Skeletal muscle cell (primary cell): ENCODE measurements at regions not wholly inside any gene's neighbourhood (a gene's known extent, or its start where the extent isn't known, plus 50 kb on each side); places are given as distances from the start of the nearest gene placed in this dataset.

ENCODE experiments used
- DNase-seq: peaks from one replicate; pipeline ENCODE4 v3.0.0-alpha.2; 2010; ENCODE audit warnings: low read depth
- H3K4me3 ChIP-seq: 2 replicates; pipeline ENCODE4 v1.5.1; 2011; ENCODE audit warnings: low read depth, mild to moderate bottlenecking, control low read depth, low read length, moderate library complexity

GRCh38 chr2:60603533-60604190 lies 50.2 kb upstream of the BCL11A start:
- no peak overlapping the region for H3K4me3 ChIP-seq
- no peak for DNase-seq

GRCh38 chr2:60604486-60605064 lies 51.1 kb upstream of the BCL11A start:
- DNase-seq, result no peak

DNA sequence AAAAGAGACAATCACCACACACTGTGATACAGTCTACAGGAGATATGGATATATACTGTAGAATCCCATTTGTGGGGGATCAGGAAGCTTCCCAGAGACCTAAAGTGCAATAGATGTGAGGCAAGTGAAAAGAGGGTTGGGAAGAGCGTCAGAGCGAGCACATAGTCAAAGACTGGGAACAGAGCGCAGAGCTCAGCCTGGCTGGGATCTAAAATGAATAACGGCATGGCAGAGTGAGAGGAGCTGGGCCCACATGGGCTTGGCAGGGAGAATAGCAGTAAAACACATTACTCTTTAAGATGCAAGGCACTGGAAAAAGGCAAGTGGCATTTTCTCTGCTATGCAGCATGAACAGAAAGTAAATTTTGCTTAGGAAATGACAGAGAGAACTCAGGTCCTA lies 52.4 kb upstream of the BCL11A start:
- no peak for DNase-seq
- no peak overlapping the region for H3K4me3 ChIP-seq

More at GRCh38 chr2:60604486-60605064, 51.1 kb upstream of the BCL11A start:
- H3K4me3 ChIP-seq, result no peak overlapping the region

- no peak overlapping the region for H3K4me3 ChIP-seq
- no peak for DNase-seq
Measured at GRCh38 chr2:60608679-60609078, 55.2 kb upstream of the BCL11A start.

- no peak for DNase-seq
- no peak overlapping the region for H3K4me3 ChIP-seq
Measured at GRCh38 chr2:60612033-60612432, 58.6 kb upstream of the BCL11A start.

- H3K4me3 ChIP-seq, result no peak overlapping the region
- DNase-seq, result no peak
Measured at GRCh38 chr2:60614319-60614718, 60.9 kb upstream of the BCL11A start.

- H3K4me3 ChIP-seq, result no peak overlapping the region
- DNase-seq, result no peak
Measured at GRCh38 chr2:60621688-60622429, 68.4 kb upstream of the BCL11A start.

DNA sequence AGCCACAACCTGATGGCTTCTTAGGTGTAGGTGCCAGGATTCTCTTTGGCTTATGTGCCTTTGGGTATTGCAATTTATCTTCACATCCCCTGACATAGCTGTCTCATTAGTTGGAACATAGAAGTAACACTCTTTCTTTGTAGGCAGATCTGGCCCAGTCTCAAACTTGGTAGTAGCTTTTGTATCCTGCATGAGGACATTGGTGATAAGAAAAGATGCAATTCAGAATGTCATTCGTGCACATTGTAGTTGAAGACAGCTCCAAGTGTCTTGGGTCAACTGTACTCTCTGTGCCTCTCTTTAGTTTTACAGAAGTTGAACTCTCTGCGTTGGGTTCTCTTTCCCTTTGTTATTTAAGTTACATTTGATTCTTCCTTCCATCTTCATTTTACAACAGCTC lies 69.6 kb upstream of the BCL11A start:
- no peak overlapping the region for H3K4me3 ChIP-seq
- DNase-seq, result no peak

GRCh38 chr2:60627412-60627811 lies 74.0 kb upstream of the BCL11A start:
- H3K4me3 ChIP-seq, result no peak overlapping the region
- no peak for DNase-seq

DNA sequence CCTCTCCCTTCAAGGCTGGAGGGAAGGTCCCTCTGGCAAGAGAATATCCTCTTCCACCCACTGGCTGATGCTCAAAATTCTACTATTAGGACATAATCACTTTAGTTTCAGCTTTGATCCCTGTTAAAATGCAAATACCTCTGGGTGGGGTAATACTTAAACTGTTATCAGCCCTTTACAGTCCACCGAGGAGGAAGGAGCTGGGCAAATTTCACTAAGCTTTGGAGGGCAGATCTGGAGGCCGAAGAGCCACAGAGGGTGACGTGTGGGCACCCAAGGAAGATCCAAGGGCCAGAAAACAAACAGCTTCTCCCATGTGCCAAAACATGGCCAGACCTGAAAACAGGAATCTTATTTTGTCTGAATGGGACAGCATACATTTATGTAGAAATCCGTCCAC lies 74.6 kb upstream of the BCL11A start:
- no peak for DNase-seq
- no peak overlapping the region for H3K4me3 ChIP-seq

GRCh38 chr2:60628615-60629304 lies 75.3 kb upstream of the BCL11A start:
- DNase-seq, result no peak
- H3K4me3 ChIP-seq, result no peak overlapping the region

GRCh38 chr2:60629305-60629662 lies 75.8 kb upstream of the BCL11A start:
- DNase-seq, result no peak
- H3K4me3 ChIP-seq, result no peak overlapping the region

- no peak for DNase-seq
- H3K4me3 ChIP-seq, result no peak overlapping the region
Measured at GRCh38 chr2:60629801-60630385, 76.4 kb upstream of the BCL11A start.

- H3K4me3 ChIP-seq, result no peak overlapping the region
- DNase-seq, result no peak
Measured at GRCh38 chr2:60633615-60634014, 80.2 kb upstream of the BCL11A start.

GRCh38 chr2:60634438-60634837 lies 81.0 kb upstream of the BCL11A start:
- DNase-seq, result peak; percentile 9
- no peak overlapping the region for H3K4me3 ChIP-seq

DNA sequence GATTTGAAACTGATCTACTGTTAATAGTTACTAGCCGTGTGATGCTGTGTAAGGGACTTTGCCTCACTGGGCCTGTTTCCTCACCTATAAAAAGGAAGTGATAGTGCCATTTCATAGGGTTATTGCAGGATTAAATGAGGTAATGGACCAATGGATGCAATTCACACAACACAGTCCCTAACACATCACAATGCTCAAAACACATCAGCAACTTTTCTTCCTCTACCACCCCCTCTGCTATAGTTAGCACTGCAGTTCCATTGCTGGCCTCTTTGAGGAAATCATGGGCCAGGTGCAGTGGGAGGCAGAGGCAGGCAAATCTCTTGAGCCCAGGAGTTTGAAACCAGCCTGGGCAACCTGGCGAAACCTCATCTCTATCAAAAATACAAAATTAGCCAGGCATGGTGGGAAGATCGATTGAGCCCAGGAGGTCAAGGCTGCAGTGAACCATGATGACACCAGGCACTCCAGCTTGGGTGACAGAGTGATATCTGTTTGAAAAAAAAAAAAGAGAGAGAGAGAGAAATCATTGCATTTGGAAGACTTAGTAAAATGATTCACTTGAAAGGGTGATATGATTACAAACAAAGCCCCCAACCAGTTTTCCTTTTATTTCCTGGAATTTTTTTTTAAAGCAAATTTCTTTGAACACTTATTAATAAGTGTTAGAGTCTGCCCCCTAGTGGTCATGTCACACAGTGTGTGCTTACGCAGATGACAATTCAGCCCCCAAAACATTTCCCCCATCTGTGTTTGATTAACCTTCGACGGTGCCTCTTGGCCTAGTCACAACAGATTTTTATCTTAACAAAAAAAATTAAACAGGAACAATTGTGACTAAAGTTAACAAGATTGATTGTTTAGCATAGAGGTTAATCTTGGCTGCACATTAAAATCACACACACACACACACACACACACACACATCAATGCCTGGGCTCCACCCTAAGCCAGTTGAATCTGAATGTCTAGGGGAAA lies 88.6 kb upstream of the BCL11A start:
- DNase-seq, result peak; percentile 4
- no peak overlapping the region for H3K4me3 ChIP-seq

GRCh38 chr2:60643747-60644146 lies 90.3 kb upstream of the BCL11A start:
- no peak overlapping the region for H3K4me3 ChIP-seq
- no peak for DNase-seq

- DNase-seq, result no peak
- no peak overlapping the region for H3K4me3 ChIP-seq
Measured at GRCh38 chr2:60644951-60645350, 91.5 kb upstream of the BCL11A start.

DNA sequence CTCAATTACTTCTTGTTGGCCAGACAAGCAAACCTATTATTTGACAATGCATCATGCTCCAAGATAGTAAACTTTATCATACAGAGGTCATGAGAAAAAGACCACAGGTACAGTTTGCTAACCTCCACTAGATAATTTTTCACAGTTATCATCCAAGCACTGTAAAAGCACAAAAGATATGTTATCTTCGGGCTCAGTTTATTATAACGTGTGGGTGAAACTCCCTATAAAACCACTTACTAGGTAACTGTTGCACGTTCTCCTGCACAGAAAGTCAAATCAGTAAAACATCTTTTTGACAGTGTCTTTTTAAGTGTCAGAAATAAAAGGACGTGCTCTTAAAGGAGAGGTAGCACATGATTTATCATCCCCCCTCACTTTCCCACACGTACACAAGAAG lies 94.7 kb upstream of the BCL11A start:
- no peak overlapping the region for H3K4me3 ChIP-seq
- no peak for DNase-seq
